ENCODE measurements at regions not wholly inside any gene's neighbourhood (a gene's known extent, or its start where the extent isn't known, plus 50 kb on each side); places are given as distances from the start of the nearest gene placed in this dataset.
"Not testable (repeated sequence)": the region's sequence is repeated elsewhere in the genome, so short reads cannot be mapped to it uniquely, and the experiment has no call there.

DNA sequence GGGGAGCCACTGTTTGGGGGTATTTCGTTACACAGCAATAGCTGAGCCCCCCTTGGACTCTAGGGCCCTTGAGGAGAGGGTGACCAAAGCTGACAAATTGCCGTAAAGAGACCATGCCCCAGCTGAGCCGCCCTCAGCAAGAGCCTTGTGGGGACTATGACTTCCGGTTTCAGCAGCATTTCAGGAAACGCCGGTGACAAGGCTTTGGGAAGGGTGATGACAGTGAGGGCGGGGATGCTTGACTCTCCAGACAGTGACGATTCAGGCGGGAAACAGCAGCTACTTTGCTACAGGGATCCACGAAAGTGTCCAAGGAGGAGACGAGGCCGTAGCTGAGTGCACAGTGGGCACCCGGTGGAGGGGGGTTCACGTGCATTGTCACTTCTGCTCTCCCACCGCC, 360.8 kb downstream of the C16orf95 start:
- Histone ChIP-seq H3K9ac (ENCODE audit: low read depth, low read length) (no peak overlapping the region), H3K4me3 (ENCODE audit: low read length) (no peak overlapping the region), H3K9me3 (ENCODE audit: insufficient read depth, low read depth, low read length) (no peaks in the 10 kb centered on the region), H3K36me3 (ENCODE audit: insufficient read depth, low read depth, low read length) (no peaks in the 10 kb centered on the region), H3K27me3 (ENCODE audit: insufficient read depth, low read length) (no peaks in the 10 kb centered on the region), H3K4me1 (ENCODE audit: insufficient read depth, low read length) (peaks cover 5% of the 10 kb centered on the region; the same call in 1 of the 2 replicates), H3K27ac (ENCODE audit: low read length) (no peak overlapping the region)

- not testable (repeated sequence) for H3K27ac ChIP-seq (ENCODE audit: low read length); H3K27me3 ChIP-seq (ENCODE audit: insufficient read depth, low read length); H3K4me3 ChIP-seq (ENCODE audit: low read length); H3K9ac ChIP-seq (ENCODE audit: low read depth, low read length); H3K9me3 ChIP-seq (ENCODE audit: insufficient read depth, low read depth, low read length); H3K36me3 ChIP-seq (ENCODE audit: insufficient read depth, low read depth, low read length); H3K4me1 ChIP-seq (ENCODE audit: insufficient read depth, low read length)
Observed at GRCh38 chr16:86957662-86958198, 359.5 kb downstream of the C16orf95 start.

GRCh38 chr16:86958423-86958822, 358.8 kb downstream of the C16orf95 start:
- Histone ChIP-seq H3K27me3 (ENCODE audit: insufficient read depth, low read length) (no peaks in the 10 kb centered on the region; the same call in 1 of the 2 replicates), H3K9ac (ENCODE audit: low read depth, low read length) (no peak overlapping the region), H3K27ac (ENCODE audit: low read length) (no peak overlapping the region), H3K36me3 (ENCODE audit: insufficient read depth, low read depth, low read length) (no peaks in the 10 kb centered on the region), H3K4me3 (ENCODE audit: low read length) (no peak overlapping the region), H3K4me1 (ENCODE audit: insufficient read depth, low read length) (peaks cover 5% of the 10 kb centered on the region; the same call in 1 of the 2 replicates), H3K9me3 (ENCODE audit: insufficient read depth, low read depth, low read length) (no peaks in the 10 kb centered on the region)

DNA sequence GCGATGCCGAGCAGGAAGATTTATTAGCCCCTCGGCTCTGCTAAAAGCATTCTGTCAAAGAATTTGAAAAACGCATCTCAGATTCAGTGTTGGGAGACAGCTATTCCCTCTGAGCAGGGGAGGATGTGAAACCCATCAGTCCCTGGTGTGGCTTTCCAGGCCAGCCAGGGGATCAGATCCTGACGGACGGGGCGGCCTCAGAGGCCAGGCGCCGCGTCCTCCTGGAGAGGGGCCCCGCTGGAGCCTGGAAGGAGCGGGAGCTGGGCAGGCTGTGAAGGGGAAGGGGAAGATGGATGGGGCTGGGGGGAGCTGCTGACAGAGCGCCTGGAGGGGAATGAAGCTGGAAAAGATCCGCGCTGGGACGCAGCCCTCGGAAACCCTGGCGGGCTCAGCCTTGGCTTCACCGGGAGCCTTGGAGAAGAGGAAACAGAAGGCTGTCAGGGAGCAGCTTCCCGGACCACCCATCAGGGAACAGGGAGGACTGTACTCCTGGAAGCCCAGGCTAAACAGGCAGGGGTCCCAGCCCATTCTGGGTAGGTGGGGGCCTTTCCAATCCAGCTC, 358.0 kb downstream of the C16orf95 start:
- Histone ChIP-seq H3K36me3 (ENCODE audit: insufficient read depth, low read depth, low read length) (no peaks in the 10 kb centered on the region), H3K27ac (ENCODE audit: low read length) (no peak overlapping the region), H3K9me3 (ENCODE audit: insufficient read depth, low read depth, low read length) (no peaks in the 10 kb centered on the region), H3K4me3 (ENCODE audit: low read length) (no peak overlapping the region), H3K4me1 (ENCODE audit: insufficient read depth, low read length) (no peaks in the 10 kb centered on the region), H3K27me3 (ENCODE audit: insufficient read depth, low read length) (no peaks in the 10 kb centered on the region; the same call in 1 of the 2 replicates), H3K9ac (ENCODE audit: low read depth, low read length) (no peak overlapping the region)

DNA sequence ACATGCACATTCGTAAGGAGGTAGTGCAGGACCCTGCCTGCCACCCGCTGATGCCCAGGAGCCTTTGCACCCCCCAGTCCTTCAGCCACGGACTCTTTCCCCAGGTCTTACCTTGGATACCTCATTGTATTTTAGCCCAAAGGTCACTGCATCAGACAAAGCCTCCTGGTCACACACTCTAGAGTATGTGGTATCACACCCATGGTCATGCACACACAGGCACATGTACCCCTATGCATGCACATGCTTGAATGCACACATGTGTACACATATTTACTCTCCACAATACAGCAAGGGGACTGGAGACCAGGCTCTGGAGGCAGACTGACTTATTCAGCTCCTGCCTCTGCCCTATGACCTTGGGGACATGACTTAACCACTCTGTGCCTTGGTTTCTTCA, 357.5 kb downstream of the C16orf95 start:
- no peaks in the 10 kb centered on the region for H3K4me1 ChIP-seq (ENCODE audit: insufficient read depth, low read length)
- no peaks in the 10 kb centered on the region; the same call in 1 of the 2 replicates for H3K27me3 ChIP-seq (ENCODE audit: insufficient read depth, low read length)
- no peak overlapping the region for H3K27ac ChIP-seq (ENCODE audit: low read length)
- H3K9ac ChIP-seq (ENCODE audit: low read depth, low read length): no peak overlapping the region
- no peaks in the 10 kb centered on the region for H3K36me3 ChIP-seq (ENCODE audit: insufficient read depth, low read depth, low read length)
- H3K4me3 ChIP-seq (ENCODE audit: low read length): no peak overlapping the region
- H3K9me3 ChIP-seq (ENCODE audit: insufficient read depth, low read depth, low read length): no peaks in the 10 kb centered on the region

- Histone ChIP-seq H3K36me3 (ENCODE audit: insufficient read depth, low read depth, low read length) (no peaks in the 10 kb centered on the region), H3K9me3 (ENCODE audit: insufficient read depth, low read depth, low read length) (no peaks in the 10 kb centered on the region), H3K27ac (ENCODE audit: low read length) (no peak overlapping the region), H3K4me1 (ENCODE audit: insufficient read depth, low read length) (no peaks in the 10 kb centered on the region), H3K4me3 (ENCODE audit: low read length) (no peak overlapping the region), H3K9ac (ENCODE audit: low read depth, low read length) (no peak overlapping the region), H3K27me3 (ENCODE audit: insufficient read depth, low read length) (no peaks in the 10 kb centered on the region; the same call in 1 of the 2 replicates)
Observed at GRCh38 chr16:86960266-86960665, 356.9 kb downstream of the C16orf95 start.

GRCh38 chr16:86961171-86961601, 356.0 kb downstream of the C16orf95 start:
- no peaks in the 10 kb centered on the region for H3K9me3 ChIP-seq (ENCODE audit: insufficient read depth, low read depth, low read length)
- H3K27me3 ChIP-seq (ENCODE audit: insufficient read depth, low read length): no peaks in the 10 kb centered on the region; the same call in 1 of the 2 replicates
- H3K4me1 ChIP-seq (ENCODE audit: insufficient read depth, low read length): no peaks in the 10 kb centered on the region
- H3K36me3 ChIP-seq (ENCODE audit: insufficient read depth, low read depth, low read length): no peaks in the 10 kb centered on the region
- H3K9ac ChIP-seq (ENCODE audit: low read depth, low read length): no peak overlapping the region
- H3K4me3 ChIP-seq (ENCODE audit: low read length): no peak overlapping the region
- H3K27ac ChIP-seq (ENCODE audit: low read length): no peak overlapping the region

GRCh38 chr16:86962259-86962658, 354.9 kb downstream of the C16orf95 start:
- H3K27me3 ChIP-seq (ENCODE audit: insufficient read depth, low read length): no peaks in the 10 kb centered on the region; the same call in 1 of the 2 replicates
- H3K36me3 ChIP-seq (ENCODE audit: insufficient read depth, low read depth, low read length): no peaks in the 10 kb centered on the region
- H3K4me3 ChIP-seq (ENCODE audit: low read length): no peak overlapping the region
- H3K27ac ChIP-seq (ENCODE audit: low read length): no peak overlapping the region
- no peak overlapping the region for H3K9ac ChIP-seq (ENCODE audit: low read depth, low read length)
- no peaks in the 10 kb centered on the region for H3K4me1 ChIP-seq (ENCODE audit: insufficient read depth, low read length)
- H3K9me3 ChIP-seq (ENCODE audit: insufficient read depth, low read depth, low read length): no peaks in the 10 kb centered on the region

- no peak overlapping the region for H3K27ac ChIP-seq (ENCODE audit: low read length)
- no peaks in the 10 kb centered on the region; the same call in 1 of the 2 replicates for H3K27me3 ChIP-seq (ENCODE audit: insufficient read depth, low read length)
- H3K4me1 ChIP-seq (ENCODE audit: insufficient read depth, low read length): no peaks in the 10 kb centered on the region
- H3K4me3 ChIP-seq (ENCODE audit: low read length): no peak overlapping the region
- no peaks in the 10 kb centered on the region for H3K36me3 ChIP-seq (ENCODE audit: insufficient read depth, low read depth, low read length)
- no peaks in the 10 kb centered on the region for H3K9me3 ChIP-seq (ENCODE audit: insufficient read depth, low read depth, low read length)
- H3K9ac ChIP-seq (ENCODE audit: low read depth, low read length): no peak overlapping the region
Observed at GRCh38 chr16:86962913-86963312, 354.3 kb downstream of the C16orf95 start.

GRCh38 chr16:86963600-86964575, 353.3 kb downstream of the C16orf95 start:
- no peaks in the 10 kb centered on the region for H3K4me1 ChIP-seq (ENCODE audit: insufficient read depth, low read length)
- no peak overlapping the region for H3K9ac ChIP-seq (ENCODE audit: low read depth, low read length)
- H3K9me3 ChIP-seq (ENCODE audit: insufficient read depth, low read depth, low read length): no peaks in the 10 kb centered on the region
- no peak overlapping the region for H3K27ac ChIP-seq (ENCODE audit: low read length)
- no peak overlapping the region for H3K4me3 ChIP-seq (ENCODE audit: low read length)
- no peaks in the 10 kb centered on the region for H3K36me3 ChIP-seq (ENCODE audit: insufficient read depth, low read depth, low read length)
- no peaks in the 10 kb centered on the region; the same call in 1 of the 2 replicates for H3K27me3 ChIP-seq (ENCODE audit: insufficient read depth, low read length)

DNA sequence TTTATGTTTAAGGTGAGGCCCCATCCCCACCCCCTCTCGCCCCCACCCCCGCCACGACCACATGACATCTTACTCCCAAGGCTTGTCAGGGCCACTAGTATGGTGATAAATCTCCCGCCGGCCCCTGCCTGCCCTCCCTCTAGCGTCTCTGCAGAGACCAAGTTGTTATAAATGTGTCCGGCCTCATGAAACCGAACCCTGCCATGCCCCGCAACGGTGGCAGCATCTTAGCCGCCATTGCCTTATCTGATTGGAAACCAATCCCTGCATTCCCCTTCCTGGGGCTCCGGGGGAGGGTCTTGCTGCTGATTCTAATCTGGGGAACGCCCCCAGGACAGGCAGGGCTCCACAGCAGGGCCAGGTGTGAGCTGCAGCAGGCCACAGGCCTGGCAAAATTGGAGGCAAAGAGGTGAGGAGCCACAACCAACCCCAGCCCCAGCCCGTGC, 352.4 kb downstream of the C16orf95 start:
- H3K9ac ChIP-seq (ENCODE audit: low read depth, low read length): no peak overlapping the region
- H3K36me3 ChIP-seq (ENCODE audit: insufficient read depth, low read depth, low read length): no peaks in the 10 kb centered on the region
- no peaks in the 10 kb centered on the region for H3K4me1 ChIP-seq (ENCODE audit: insufficient read depth, low read length)
- H3K4me3 ChIP-seq (ENCODE audit: low read length): no peak overlapping the region
- no peak overlapping the region for H3K27ac ChIP-seq (ENCODE audit: low read length)
- no peaks in the 10 kb centered on the region; the same call in 1 of the 2 replicates for H3K27me3 ChIP-seq (ENCODE audit: insufficient read depth, low read length)
- no peaks in the 10 kb centered on the region for H3K9me3 ChIP-seq (ENCODE audit: insufficient read depth, low read depth, low read length)
